ENCODE measurements at regions not wholly inside any gene's neighbourhood (a gene's known extent, or its start where the extent isn't known, plus 50 kb on each side); places are given as distances from the start of the nearest gene placed in this dataset.
A peak's percentile ranks its signal among the peaks of the same experiment; 100 is the strongest.
"Not testable (repeated sequence)": the region's sequence is repeated elsewhere in the genome, so short reads cannot be mapped to it uniquely, and the experiment has no call there.

DNA sequence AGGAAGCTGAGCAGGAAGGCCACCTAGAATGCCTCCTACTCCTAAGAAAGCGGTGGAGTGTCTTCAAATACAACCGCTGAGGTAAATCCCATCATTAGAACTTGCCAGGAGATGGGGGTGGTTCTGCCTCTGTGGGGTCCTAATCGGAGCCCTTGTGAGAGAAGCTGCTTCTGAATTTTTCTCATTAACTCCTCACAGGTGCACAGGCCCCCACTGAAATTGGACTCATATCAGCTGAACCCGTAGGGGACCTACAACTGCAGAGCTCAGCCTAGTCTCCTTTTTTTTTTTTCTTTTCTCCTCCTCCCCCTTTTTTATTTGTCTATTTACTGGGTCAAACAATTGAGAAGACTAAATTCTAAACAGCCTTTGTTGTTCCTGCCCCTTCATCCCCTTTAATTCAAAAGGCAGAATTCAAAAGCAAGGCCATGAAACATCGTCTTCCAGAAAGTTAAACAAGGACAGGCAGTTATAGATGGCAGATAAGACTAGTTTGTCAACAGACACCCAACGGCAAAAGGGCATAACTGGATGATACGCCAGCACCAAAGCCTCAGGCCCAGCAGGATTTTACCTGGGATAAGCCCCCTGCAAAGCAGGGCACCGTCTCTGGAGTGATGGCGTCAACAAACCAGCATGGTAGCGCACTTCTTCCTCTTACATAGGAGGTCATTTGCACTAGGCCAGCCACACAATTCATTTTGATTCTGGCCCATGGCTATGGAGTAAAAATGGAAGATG, 213.7 kb upstream of the HES1 start:
- no peak overlapping the region for H3K27ac Mint-ChIP-seq
- Histone ChIP-seq H3K27ac (ENCODE audit: low read depth, low read length) (no peak overlapping the region), H3K4me1 (ENCODE audit: insufficient read depth, low read length) (no peaks in the 10 kb centered on the region), H3K9me3 (ENCODE audit: low read length) (no peaks in the 10 kb centered on the region), H3K4me3 (ENCODE audit: low read length) (no peak overlapping the region), H3K27me3 (ENCODE audit: insufficient read depth, low read length, poor library complexity, severe bottlenecking) (no peaks in the 10 kb centered on the region), H3K36me3 (ENCODE audit: insufficient read depth, low read length) (no peaks in the 10 kb centered on the region)
- CTCF ChIA-PET: interaction anchor here (1.2 kb wide), 1 partner anchor 10 kb away, joined by 3 read pairs; no protein-coding TSS in a partner anchor
- POLR2A ChIA-PET: no interaction called here
- H3K4me3 Mint-ChIP-seq: no peak overlapping the region
- H3K9me3 Mint-ChIP-seq: peaks cover 0 to 10% (median 0%) of the 10 kb centered on the region in 5 donors
- no peak for DNase-seq
- H3K36me3 Mint-ChIP-seq: no peaks in the 10 kb centered on the region
- no peaks in the 10 kb centered on the region for H3K4me1 Mint-ChIP-seq
- H3K27me3 Mint-ChIP-seq: peaks cover 0 to 9% of the 10 kb centered on the region in 2 donors

DNA sequence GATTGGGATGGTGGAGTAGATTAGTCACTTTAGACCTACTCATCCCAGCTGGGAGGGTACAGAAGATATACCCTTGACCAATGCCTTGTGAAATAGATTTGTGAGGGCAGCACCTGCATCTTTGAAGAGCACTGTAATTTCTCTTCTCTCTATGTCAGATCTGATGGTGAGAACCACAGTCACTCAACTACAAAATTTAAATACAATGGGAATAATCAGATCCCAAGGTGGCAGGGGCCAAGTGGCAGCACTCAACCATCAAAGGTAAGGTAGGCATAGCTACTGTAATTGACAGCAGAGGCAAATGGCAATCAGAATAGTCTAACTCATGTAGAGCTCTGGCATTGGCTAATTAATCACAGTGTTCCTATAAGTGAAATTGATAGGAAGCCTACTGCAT, 212.0 kb upstream of the HES1 start:
- H3K4me1 ChIP-seq (ENCODE audit: insufficient read depth, low read length); CTCF ChIA-PET; H3K27ac ChIP-seq (ENCODE audit: low read depth, low read length); H3K4me3 ChIP-seq (ENCODE audit: low read length); H3K27me3 Mint-ChIP-seq; H3K9me3 Mint-ChIP-seq; H3K27me3 ChIP-seq (ENCODE audit: insufficient read depth, low read length, poor library complexity, severe bottlenecking); POLR2A ChIA-PET; H3K36me3 ChIP-seq (ENCODE audit: insufficient read depth, low read length); H3K4me3 Mint-ChIP-seq; H3K9me3 ChIP-seq (ENCODE audit: low read length); H3K36me3 Mint-ChIP-seq; H3K27ac Mint-ChIP-seq; H3K4me1 Mint-ChIP-seq; DNase-seq: not testable (repeated sequence)

- H3K27ac ChIP-seq (ENCODE audit: low read depth, low read length); H3K27me3 Mint-ChIP-seq; CTCF ChIA-PET; POLR2A ChIA-PET; H3K36me3 Mint-ChIP-seq; H3K27me3 ChIP-seq (ENCODE audit: insufficient read depth, low read length, poor library complexity, severe bottlenecking); H3K4me3 ChIP-seq (ENCODE audit: low read length); H3K9me3 Mint-ChIP-seq; H3K4me1 ChIP-seq (ENCODE audit: insufficient read depth, low read length); H3K4me3 Mint-ChIP-seq; H3K4me1 Mint-ChIP-seq; H3K9me3 ChIP-seq (ENCODE audit: low read length); DNase-seq; H3K27ac Mint-ChIP-seq; H3K36me3 ChIP-seq (ENCODE audit: insufficient read depth, low read length): not testable (repeated sequence)
These were observed 209.9 kb upstream of the HES1 start for GRCh38 chr3:193926071-193926470.

DNA sequence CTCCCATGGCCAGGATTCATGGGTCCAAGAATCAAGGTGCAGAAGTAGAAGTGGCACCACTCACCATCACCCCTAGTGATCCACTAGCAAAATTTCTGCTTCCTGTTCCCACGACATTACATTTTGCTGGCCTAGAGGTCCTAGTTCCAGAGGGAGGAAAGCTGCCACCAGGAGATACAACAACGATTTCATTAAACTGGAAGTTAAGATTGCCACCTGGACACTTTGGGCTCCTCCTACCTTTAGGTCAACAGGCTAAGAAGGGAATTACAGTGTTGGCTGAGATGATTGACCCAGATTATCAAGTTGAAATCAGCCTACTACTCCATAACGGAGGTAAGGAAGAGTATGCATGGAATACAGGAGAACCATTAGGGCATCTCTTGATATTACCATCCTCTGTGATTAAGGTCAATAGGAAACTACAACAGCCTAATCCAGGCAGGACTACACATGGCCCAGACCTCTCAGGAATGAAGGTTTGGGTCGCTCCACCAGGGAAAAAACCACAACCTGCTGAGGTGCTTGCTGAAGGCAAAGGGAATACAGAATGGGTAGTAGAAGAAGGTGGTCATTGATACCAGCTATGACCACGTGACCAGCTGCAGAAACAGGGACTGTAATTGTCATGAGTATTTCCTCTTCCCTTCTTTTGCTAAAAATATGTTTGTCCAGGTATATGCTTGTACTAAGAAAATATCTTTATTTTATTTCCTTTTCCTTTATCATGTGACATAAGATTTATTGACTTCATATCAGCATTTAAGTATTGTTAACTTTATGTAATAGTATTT, 208.3 kb upstream of the HES1 start:
- peaks cover 9 to 12% of the 10 kb centered on the region in 2 donors for H3K27me3 Mint-ChIP-seq
- H3K4me3 Mint-ChIP-seq; H3K9me3 Mint-ChIP-seq; H3K27ac ChIP-seq (ENCODE audit: low read depth, low read length); H3K4me3 ChIP-seq (ENCODE audit: low read length); H3K4me1 ChIP-seq (ENCODE audit: insufficient read depth, low read length); POLR2A ChIA-PET; H3K4me1 Mint-ChIP-seq; H3K36me3 Mint-ChIP-seq; H3K36me3 ChIP-seq (ENCODE audit: insufficient read depth, low read length); DNase-seq; H3K27me3 ChIP-seq (ENCODE audit: insufficient read depth, low read length, poor library complexity, severe bottlenecking); CTCF ChIA-PET; H3K9me3 ChIP-seq (ENCODE audit: low read length): not testable (repeated sequence)
- H3K27ac Mint-ChIP-seq: peak overlapping the region in 1 of 8 donors; percentile 57

DNA sequence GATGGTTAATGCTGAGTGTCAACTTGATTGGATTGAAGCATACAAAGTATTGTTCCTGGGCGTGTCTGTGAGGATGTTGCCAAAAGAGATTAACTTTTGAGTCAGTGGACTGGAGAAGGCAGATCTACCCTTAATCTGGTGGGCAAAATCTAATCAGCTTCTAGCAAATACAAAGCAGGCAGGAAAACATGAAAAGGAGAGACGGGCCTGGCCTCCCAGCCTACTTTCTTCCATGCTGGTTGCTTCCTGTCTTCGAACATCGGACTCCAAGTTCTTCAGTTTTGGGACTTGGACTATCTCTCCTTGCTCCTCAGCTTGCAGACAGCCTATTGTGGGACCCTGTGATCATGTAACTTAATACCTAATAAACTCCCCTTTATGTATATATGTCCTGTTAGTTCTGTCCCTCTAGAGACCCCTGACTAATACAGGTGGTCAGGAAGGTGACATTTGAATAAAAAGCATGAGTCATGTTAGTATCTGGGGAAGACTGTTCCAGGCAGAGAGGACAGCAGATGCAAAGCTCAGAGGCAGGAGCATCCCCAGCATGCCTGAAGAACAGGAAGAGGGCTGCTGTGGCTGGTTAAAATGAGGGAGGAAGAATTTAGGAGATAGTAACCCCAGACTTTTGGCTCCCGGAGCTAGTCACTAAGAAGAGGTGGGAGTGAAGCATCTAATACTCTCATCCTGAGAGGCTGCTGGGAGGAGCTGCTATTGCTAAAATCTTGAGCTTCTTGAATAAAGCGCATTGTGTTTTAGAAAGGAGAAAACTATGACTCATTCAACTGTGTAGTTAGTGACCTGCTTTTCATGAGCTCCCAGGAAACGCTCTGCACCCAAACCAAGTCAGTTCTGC, 207.4 kb upstream of the HES1 start:
- H3K36me3 ChIP-seq (ENCODE audit: insufficient read depth, low read length): no peaks in the 10 kb centered on the region
- ChIA-PET CTCF (no interaction called here), POLR2A (no interaction called here)
- DNase-seq: no peak
- Mint-ChIP-seq H3K36me3 (no peaks in the 10 kb centered on the region), H3K27me3 (peaks cover 10 to 12% of the 10 kb centered on the region in 2 donors), H3K27ac (no peak overlapping the region), H3K4me3 (no peak overlapping the region), H3K9me3 (peaks cover 0 to 8% (median 0%) of the 10 kb centered on the region in 5 donors), H3K4me1 (no peaks in the 10 kb centered on the region)
- H3K4me1 ChIP-seq (ENCODE audit: insufficient read depth, low read length): no peaks in the 10 kb centered on the region
- H3K9me3 ChIP-seq (ENCODE audit: low read length): no peaks in the 10 kb centered on the region
- no peak overlapping the region for H3K27ac ChIP-seq (ENCODE audit: low read depth, low read length)
- H3K4me3 ChIP-seq (ENCODE audit: low read length): no peak overlapping the region
- no peaks in the 10 kb centered on the region for H3K27me3 ChIP-seq (ENCODE audit: insufficient read depth, low read length, poor library complexity, severe bottlenecking)

DNA sequence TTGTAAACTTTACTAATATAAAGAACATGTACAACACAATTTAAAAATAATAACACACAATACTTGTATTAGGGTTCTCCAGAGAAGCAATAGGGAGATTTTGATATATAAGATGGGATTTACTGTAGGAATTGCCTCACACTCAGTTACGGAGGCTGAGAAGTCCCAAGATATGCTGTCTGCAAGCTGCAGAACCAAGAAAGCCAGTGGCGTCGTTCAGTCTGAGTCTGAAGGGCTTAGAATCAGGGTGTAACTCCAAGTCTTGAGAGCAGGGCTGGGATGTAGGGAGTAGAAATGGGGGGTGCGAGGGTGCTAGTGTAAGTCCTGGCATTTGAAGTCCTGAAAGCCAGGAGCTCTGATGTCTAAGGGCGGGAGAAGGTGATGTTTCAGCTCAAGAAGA, 206.6 kb upstream of the HES1 start:
- H3K9me3 ChIP-seq (ENCODE audit: low read length): no peaks in the 10 kb centered on the region
- H3K27ac ChIP-seq (ENCODE audit: low read depth, low read length): no peak overlapping the region
- no peak overlapping the region for H3K27ac Mint-ChIP-seq
- no peak for DNase-seq
- H3K27me3 Mint-ChIP-seq: peaks cover 10 to 12% of the 10 kb centered on the region in 2 donors
- no peaks in the 10 kb centered on the region for H3K4me1 Mint-ChIP-seq
- H3K4me3 Mint-ChIP-seq: no peak overlapping the region
- CTCF ChIA-PET: no interaction called here
- POLR2A ChIA-PET: no interaction called here
- H3K36me3 Mint-ChIP-seq: no peaks in the 10 kb centered on the region
- no peaks in the 10 kb centered on the region for H3K4me1 ChIP-seq (ENCODE audit: insufficient read depth, low read length)
- no peak overlapping the region for H3K4me3 ChIP-seq (ENCODE audit: low read length)
- no peaks in the 10 kb centered on the region for H3K27me3 ChIP-seq (ENCODE audit: insufficient read depth, low read length, poor library complexity, severe bottlenecking)
- H3K9me3 Mint-ChIP-seq: peaks cover 0 to 2% (median 0%) of the 10 kb centered on the region in 5 donors
- no peaks in the 10 kb centered on the region for H3K36me3 ChIP-seq (ENCODE audit: insufficient read depth, low read length)

- Histone ChIP-seq H3K27ac (ENCODE audit: low read depth, low read length) (no peak overlapping the region), H3K4me3 (ENCODE audit: low read length) (no peak overlapping the region), H3K27me3 (ENCODE audit: insufficient read depth, low read length, poor library complexity, severe bottlenecking) (no peaks in the 10 kb centered on the region), H3K4me1 (ENCODE audit: insufficient read depth, low read length) (no peaks in the 10 kb centered on the region), H3K9me3 (ENCODE audit: low read length) (no peaks in the 10 kb centered on the region), H3K36me3 (ENCODE audit: insufficient read depth, low read length) (no peaks in the 10 kb centered on the region)
- ChIA-PET POLR2A (no interaction called here), CTCF (no interaction called here)
- Mint-ChIP-seq H3K4me3 (no peak overlapping the region), H3K4me1 (no peaks in the 10 kb centered on the region), H3K27ac (no peak overlapping the region), H3K27me3 (peaks cover 10 to 12% of the 10 kb centered on the region in 2 donors), H3K9me3 (peaks cover 0 to 2% (median 0%) of the 10 kb centered on the region in 5 donors), H3K36me3 (peaks cover 0 to under 1% (median 0%) of the 10 kb centered on the region in 3 donors)
- no peak for DNase-seq
These were observed 205.9 kb upstream of the HES1 start for GRCh38 chr3:193929921-193930646.

Measured in CD8-positive, alpha-beta memory T cell (primary cell).